Upper lobe of right lung (tissue), 1 donor: ENCODE measurements at regions not wholly inside any gene's neighbourhood (a gene's known extent, or its start where the extent isn't known, plus 50 kb on each side); places are given as distances from the start of the nearest gene placed in this dataset.

ENCODE experiments used
- ATAC-seq: fragments of 200-7000 bp; cut with Tn5 transposase; one replicate; pipeline ENCODE4 v1.9.1; 2020; ENCODE audit warnings: mild to moderate bottlenecking, moderate library complexity
- DNase-seq: peaks from one replicate; pipeline ENCODE4 v3.0.0-alpha.2; 2020
- H3K27ac ChIP-seq: fragments of 200-600 bp; one replicate; pipeline ENCODE4 v1.8.0; 2022
- H3K27me3 ChIP-seq: fragments of 200-600 bp; one replicate; pipeline ENCODE4 v1.8.0; 2022; ENCODE audit warnings: mild to moderate bottlenecking
- H3K36me3 ChIP-seq: fragments of 200-600 bp; one replicate; pipeline ENCODE4 v1.8.0; 2022
- H3K4me1 ChIP-seq: fragments of 200-600 bp; one replicate; pipeline ENCODE4 v1.8.0; 2022
- H3K4me3 ChIP-seq: fragments of 200-600 bp; one replicate; pipeline ENCODE4 v1.8.0; 2022; ENCODE audit warnings: mild to moderate bottlenecking
- H3K9me3 ChIP-seq: fragments of 200-600 bp; one replicate; pipeline ENCODE4 v1.8.0; 2022
- intact Hi-C: fragments of 100-400 bp; cut with DNase I; formaldehyde crosslinking; loops from one replicate; pipeline ENCODE4 v1.11.0; 2022
- TF ChIP-seq, protein P1 (sequence below): fragments of 200-600 bp; IDR thresholded peaks from one replicate; pipeline ENCODE4 v1.8.0; 2022; ENCODE audit warnings: antibody characterized with exemption
- donor health status: DM: no; HTN: yes; CAD: no; lungs with severe emphysema.

DNA sequence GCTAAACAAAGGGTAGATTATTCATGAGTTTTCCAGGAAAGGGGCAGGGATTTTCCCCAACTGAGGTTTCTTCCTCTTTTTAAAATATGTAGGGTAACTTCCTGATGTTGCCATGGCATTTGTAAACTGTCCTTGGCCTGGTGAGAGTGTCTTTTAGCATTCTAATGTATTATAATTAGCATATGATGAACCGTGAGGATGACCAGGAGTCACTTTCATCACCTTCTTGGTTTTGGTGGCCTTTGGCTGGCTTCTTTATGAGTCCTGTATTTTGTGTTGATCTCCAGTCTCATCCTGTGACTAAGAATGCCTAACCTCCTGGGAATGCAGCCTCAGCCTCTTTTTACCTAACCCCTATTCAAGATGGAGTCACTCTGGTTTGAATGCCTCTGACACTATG lies 391.0 kb upstream of the LINC00305 start:
- Histone ChIP-seq H3K27me3 (no peaks in the 10 kb centered on the region), H3K4me3 (no peak overlapping the region), H3K27ac (no peak overlapping the region), H3K36me3 (no peaks in the 10 kb centered on the region), H3K4me1 (no peaks in the 10 kb centered on the region), H3K9me3 (no peaks in the 10 kb centered on the region)
- intact Hi-C loops, result no loop called here
- ATAC-seq, result no peak
- TF ChIP-seq, protein P1, sequence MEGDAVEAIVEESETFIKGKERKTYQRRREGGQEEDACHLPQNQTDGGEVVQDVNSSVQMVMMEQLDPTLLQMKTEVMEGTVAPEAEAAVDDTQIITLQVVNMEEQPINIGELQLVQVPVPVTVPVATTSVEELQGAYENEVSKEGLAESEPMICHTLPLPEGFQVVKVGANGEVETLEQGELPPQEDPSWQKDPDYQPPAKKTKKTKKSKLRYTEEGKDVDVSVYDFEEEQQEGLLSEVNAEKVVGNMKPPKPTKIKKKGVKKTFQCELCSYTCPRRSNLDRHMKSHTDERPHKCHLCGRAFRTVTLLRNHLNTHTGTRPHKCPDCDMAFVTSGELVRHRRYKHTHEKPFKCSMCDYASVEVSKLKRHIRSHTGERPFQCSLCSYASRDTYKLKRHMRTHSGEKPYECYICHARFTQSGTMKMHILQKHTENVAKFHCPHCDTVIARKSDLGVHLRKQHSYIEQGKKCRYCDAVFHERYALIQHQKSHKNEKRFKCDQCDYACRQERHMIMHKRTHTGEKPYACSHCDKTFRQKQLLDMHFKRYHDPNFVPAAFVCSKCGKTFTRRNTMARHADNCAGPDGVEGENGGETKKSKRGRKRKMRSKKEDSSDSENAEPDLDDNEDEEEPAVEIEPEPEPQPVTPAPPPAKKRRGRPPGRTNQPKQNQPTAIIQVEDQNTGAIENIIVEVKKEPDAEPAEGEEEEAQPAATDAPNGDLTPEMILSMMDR, result no peak
- DNase-seq, result no peak

DNA sequence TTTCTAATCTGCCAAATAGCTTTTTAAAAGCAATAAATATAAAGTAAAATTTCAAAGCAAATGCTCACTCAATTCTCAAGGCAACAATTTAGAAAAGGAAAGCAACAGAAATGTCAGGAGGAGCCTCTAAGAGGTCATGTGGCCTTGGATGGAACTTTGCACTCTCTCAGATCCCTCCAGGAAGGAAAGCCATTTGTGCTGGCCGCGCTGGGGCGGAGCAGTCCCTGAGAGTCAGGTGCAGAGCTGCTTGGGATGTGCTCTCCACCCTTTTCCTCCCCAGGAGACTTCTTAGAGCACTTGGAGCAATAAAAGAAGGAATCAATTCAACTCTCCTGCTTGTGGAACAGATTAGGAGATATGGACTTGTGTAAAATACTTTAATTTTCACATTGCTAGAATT lies 379.8 kb upstream of the LINC00305 start:
- Histone ChIP-seq H3K36me3 (no peaks in the 10 kb centered on the region), H3K9me3 (peaks cover 3% of the 10 kb centered on the region), H3K27ac (no peak overlapping the region), H3K4me3 (no peak overlapping the region), H3K4me1 (no peaks in the 10 kb centered on the region), H3K27me3 (no peaks in the 10 kb centered on the region)
- ATAC-seq, result no peak
- intact Hi-C loops, result no loop called here
- DNase-seq, result no peak
- TF ChIP-seq, protein P1, result no peak

DNA sequence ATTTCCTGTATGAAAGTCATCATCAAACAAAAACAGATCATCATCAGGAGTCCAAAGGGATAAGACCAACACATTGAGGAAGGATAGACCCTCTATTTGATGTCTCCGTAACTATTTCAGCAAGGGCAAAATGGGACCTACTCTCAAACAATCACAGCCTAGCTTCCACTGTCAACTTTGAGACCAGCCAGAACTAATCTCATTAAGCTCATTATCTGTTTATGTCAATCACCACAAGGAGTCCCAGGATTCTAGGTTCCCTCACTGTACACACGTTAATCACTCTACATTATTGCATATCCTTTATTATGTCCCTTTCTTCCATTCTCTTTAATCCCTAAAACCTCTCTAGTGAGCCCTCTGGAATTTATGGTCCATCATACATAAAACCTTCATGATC lies 370.3 kb upstream of the LINC00305 start:
- no peak for ATAC-seq
- H3K4me1 ChIP-seq, result no peaks in the 10 kb centered on the region
- H3K36me3 ChIP-seq, result no peaks in the 10 kb centered on the region
- H3K27ac ChIP-seq, result no peak overlapping the region
- no peak overlapping the region for H3K4me3 ChIP-seq
- DNase-seq, result no peak
- no peaks in the 10 kb centered on the region for H3K9me3 ChIP-seq
- TF ChIP-seq, protein P1, result no peak
- intact Hi-C loops, result no loop called here
- no peaks in the 10 kb centered on the region for H3K27me3 ChIP-seq

DNA sequence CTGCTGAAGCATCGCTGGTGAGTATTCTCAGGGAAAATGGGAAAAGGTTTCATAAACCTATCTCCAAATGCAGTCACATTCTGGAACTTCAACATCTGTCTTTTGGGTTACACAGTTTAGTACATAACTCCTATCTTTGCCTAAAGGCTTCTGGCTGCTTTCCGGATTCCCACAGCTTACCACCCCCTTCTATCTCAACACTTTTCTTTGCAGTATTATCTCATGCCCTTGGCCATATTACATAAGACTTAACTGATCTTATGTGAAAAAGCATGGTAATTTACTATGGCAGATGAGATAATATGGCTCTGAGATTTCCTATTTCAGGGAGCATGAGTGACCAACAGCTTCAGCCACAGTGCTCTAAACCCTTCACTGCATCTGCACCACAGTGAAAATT lies 369.3 kb upstream of the LINC00305 start:
- DNase-seq (no peak), ATAC-seq (no peak)
- Histone ChIP-seq H3K4me3 (no peak overlapping the region), H3K36me3 (no peaks in the 10 kb centered on the region), H3K4me1 (no peaks in the 10 kb centered on the region), H3K9me3 (no peaks in the 10 kb centered on the region), H3K27me3 (no peaks in the 10 kb centered on the region), H3K27ac (no peak overlapping the region)
- intact Hi-C loops, result no loop called here
- TF ChIP-seq, protein P1, result no peak

DNA sequence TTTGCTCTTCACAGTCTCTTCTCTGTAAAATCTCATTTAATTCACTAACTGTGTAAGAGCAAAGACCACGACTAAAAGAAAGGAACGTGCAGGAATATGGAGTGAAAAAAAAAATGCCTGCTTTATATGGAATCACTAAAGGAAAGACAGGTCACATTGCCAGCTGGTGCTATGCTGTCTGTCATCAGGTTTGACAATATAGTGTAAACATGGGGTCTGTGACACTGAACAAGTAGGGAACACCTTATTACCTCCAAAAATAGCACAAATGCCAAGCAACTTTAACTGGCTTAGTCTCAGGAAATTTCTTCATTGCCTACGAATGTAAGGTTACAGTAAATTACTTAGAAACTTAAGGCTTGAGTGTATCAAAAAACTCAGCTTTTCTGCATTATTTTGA lies 364.5 kb upstream of the LINC00305 start:
- H3K4me1 ChIP-seq, result no peaks in the 10 kb centered on the region
- DNase-seq, result no peak
- H3K4me3 ChIP-seq, result no peak overlapping the region
- H3K9me3 ChIP-seq, result no peaks in the 10 kb centered on the region
- TF ChIP-seq, protein P1, result no peak
- no peak overlapping the region for H3K27ac ChIP-seq
- H3K36me3 ChIP-seq, result no peaks in the 10 kb centered on the region
- intact Hi-C loops, result no loop called here
- no peaks in the 10 kb centered on the region for H3K27me3 ChIP-seq
- no peak for ATAC-seq

DNA sequence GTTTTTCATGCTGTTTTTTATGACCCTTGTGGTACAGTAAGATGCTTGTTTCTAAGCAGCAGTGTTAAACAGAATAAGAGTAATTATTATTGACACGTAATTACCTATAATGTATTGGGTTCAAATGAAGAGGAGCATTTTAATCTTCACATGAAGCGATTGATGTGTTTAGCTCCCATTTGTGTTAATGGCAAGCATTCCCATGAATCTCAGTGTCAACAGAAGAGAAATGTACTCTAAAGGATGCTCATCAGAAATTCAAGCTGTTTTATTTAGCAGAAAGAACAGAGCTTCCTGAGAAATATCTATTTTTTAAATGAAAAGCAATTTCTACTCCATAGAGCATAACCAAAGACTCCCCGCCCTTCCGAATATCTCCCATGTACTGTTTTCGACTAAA lies 341.3 kb upstream of the LINC00305 start:
- ATAC-seq (no peak), DNase-seq (no peak)
- no peaks in the 10 kb centered on the region for H3K27me3 ChIP-seq
- H3K9me3 ChIP-seq, result no peaks in the 10 kb centered on the region
- no peak overlapping the region for H3K27ac ChIP-seq
- TF ChIP-seq, protein P1, result no peak
- intact Hi-C loops, result no loop called here
- no peaks in the 10 kb centered on the region for H3K4me1 ChIP-seq
- no peak overlapping the region for H3K4me3 ChIP-seq
- H3K36me3 ChIP-seq, result no peaks in the 10 kb centered on the region
